ENCODE measurements at regions not wholly inside any gene's neighbourhood (a gene's known extent, or its start where the extent isn't known, plus 50 kb on each side); places are given as distances from the start of the nearest gene placed in this dataset.

GRCh38 chr20:41770965-41771364, 152.8 kb upstream of the CHD6 start:
- no peak overlapping the region for H3K4me3 Mint-ChIP-seq
- H3K4me1 Mint-ChIP-seq: peaks cover 22% of the 10 kb centered on the region
- H3K27me3 Mint-ChIP-seq (ENCODE audit: low read depth): peaks cover 20% of the 10 kb centered on the region
- H3K36me3 Mint-ChIP-seq (ENCODE audit: low read depth): no peaks in the 10 kb centered on the region
- H3K9me3 Mint-ChIP-seq: peaks cover 5% of the 10 kb centered on the region
- DNase-seq (ENCODE audit: low read depth, low spot score): no peak
- TF ChIP-seq CTCF (conservative IDR thresholded peaks at IDR 0.05): no peak
- H3K27ac Mint-ChIP-seq (ENCODE audit: unreplicated experiment): no peak overlapping the region

GRCh38 chr20:41770427-41770826, 152.2 kb upstream of the CHD6 start:
- Mint-ChIP-seq H3K27ac (ENCODE audit: unreplicated experiment) (no peak overlapping the region), H3K27me3 (ENCODE audit: low read depth) (peaks cover 15% of the 10 kb centered on the region), H3K4me1 (peaks cover 22% of the 10 kb centered on the region), H3K9me3 (peaks cover 5% of the 10 kb centered on the region), H3K36me3 (ENCODE audit: low read depth) (no peaks in the 10 kb centered on the region), H3K4me3 (no peak overlapping the region)
- no peak for TF ChIP-seq CTCF (conservative IDR thresholded peaks at IDR 0.05)
- no peak for DNase-seq (ENCODE audit: low read depth, low spot score)

- Mint-ChIP-seq H3K4me1 (peaks cover 22% of the 10 kb centered on the region), H3K27me3 (ENCODE audit: low read depth) (peaks cover 9% of the 10 kb centered on the region), H3K4me3 (no peak overlapping the region), H3K9me3 (peaks cover 5% of the 10 kb centered on the region), H3K36me3 (ENCODE audit: low read depth) (no peaks in the 10 kb centered on the region), H3K27ac (ENCODE audit: unreplicated experiment) (no peak overlapping the region)
- DNase-seq (ENCODE audit: low read depth, low spot score): no peak
- no peak for TF ChIP-seq CTCF (conservative IDR thresholded peaks at IDR 0.05)
These were observed 151.4 kb upstream of the CHD6 start for GRCh38 chr20:41769592-41770018.

GRCh38 chr20:41750137-41750536, 132.0 kb upstream of the CHD6 start:
- Mint-ChIP-seq H3K9me3 (peaks cover 4% of the 10 kb centered on the region), H3K27me3 (ENCODE audit: low read depth) (peaks cover 13% of the 10 kb centered on the region), H3K27ac (ENCODE audit: unreplicated experiment) (no peak overlapping the region), H3K4me1 (no peaks in the 10 kb centered on the region), H3K36me3 (ENCODE audit: low read depth) (no peaks in the 10 kb centered on the region), H3K4me3 (no peak overlapping the region)
- DNase-seq (ENCODE audit: low read depth, low spot score): no peak
- TF ChIP-seq CTCF (conservative IDR thresholded peaks at IDR 0.05): no peak

- no peak overlapping the region for H3K4me3 Mint-ChIP-seq
- no peak for TF ChIP-seq CTCF (conservative IDR thresholded peaks at IDR 0.05)
- H3K36me3 Mint-ChIP-seq (ENCODE audit: low read depth): no peaks in the 10 kb centered on the region
- H3K27ac Mint-ChIP-seq (ENCODE audit: unreplicated experiment): no peak overlapping the region
- no peaks in the 10 kb centered on the region for H3K4me1 Mint-ChIP-seq
- no peak for DNase-seq (ENCODE audit: low read depth, low spot score)
- H3K9me3 Mint-ChIP-seq: peaks cover 5% of the 10 kb centered on the region
- H3K27me3 Mint-ChIP-seq (ENCODE audit: low read depth): peaks cover 19% of the 10 kb centered on the region
These were observed 130.8 kb upstream of the CHD6 start for GRCh38 chr20:41748756-41749582.
